ENCODE measurements at regions not wholly inside any gene's neighbourhood (a gene's known extent, or its start where the extent isn't known, plus 50 kb on each side); places are given as distances from the start of the nearest gene placed in this dataset.

- Histone ChIP-seq H3K9me3 (ENCODE audit: low read length) (no peaks in the 10 kb centered on the region), H3K79me2 (replicated peaks; ENCODE audit: insufficient read depth, low read length) (no peaks in the 10 kb centered on the region), H3K9ac (ENCODE audit: low read length) (no peak overlapping the region), H3K36me3 (ENCODE audit: insufficient read depth, low read length) (no peaks in the 10 kb centered on the region), H3F3A (ENCODE audit: insufficient read depth, low read length, poor library complexity, severe bottlenecking) (no peaks in the 10 kb centered on the region), H3K4me3 (ENCODE audit: low read length) (no peak overlapping the region), H2AFZ (ENCODE audit: low read depth, low read length) (no peak overlapping the region), H3K9me2 (ENCODE audit: insufficient read depth, low read length) (no peaks in the 10 kb centered on the region), H3K27me3 (ENCODE audit: insufficient read depth, low read depth, low read length) (no peaks in the 10 kb centered on the region), H4K20me1 (ENCODE audit: insufficient read depth) (no peaks in the 10 kb centered on the region), H3K27ac (ENCODE audit: low read length) (no peak overlapping the region), H3K4me2 (ENCODE audit: low read length) (no peak overlapping the region)
- TF ChIP-seq MXI1 (conservative IDR thresholded peaks at IDR 0.05; ENCODE audit: poor library complexity, severe bottlenecking), result no peak
- no peak for TF ChIP-seq REST (IDR thresholded peaks at IDR 0.05; ENCODE audit: borderline replicate concordance)
- TF ChIP-seq SMC3 (conservative IDR thresholded peaks at IDR 0.05; ENCODE audit: poor library complexity), result no peak
- no peak for TF ChIP-seq EZH2 (IDR thresholded peaks at IDR 0.05; ENCODE audit: borderline replicate concordance, insufficient read depth, low read length, poor library complexity, severe bottlenecking)
- no peak for TF ChIP-seq RAD21 (conservative IDR thresholded peaks at IDR 0.05)
- TF ChIP-seq CTCF (IDR thresholded peaks at IDR 0.05; ENCODE audit: poor library complexity, severe bottlenecking), result no peak
- TF ChIP-seq TAF1 (IDR thresholded peaks at IDR 0.05; ENCODE audit: low read depth), result no peak
- no peak for TF ChIP-seq POLR2AphosphoS5 (IDR thresholded peaks at IDR 0.05)
- TF ChIP-seq EP300 (conservative IDR thresholded peaks at IDR 0.05; ENCODE audit: poor library complexity, severe bottlenecking), result no peak
Observed at GRCh38 chr7:117974891-117975290, 101.7 kb upstream of the CTTNBP2 start.

- no peak overlapping the region for H3K4me2 ChIP-seq (ENCODE audit: low read length)
- H3K79me2 ChIP-seq (replicated peaks; ENCODE audit: insufficient read depth, low read length), result no peaks in the 10 kb centered on the region
- H3K27me3 ChIP-seq (ENCODE audit: insufficient read depth, low read depth, low read length), result no peaks in the 10 kb centered on the region
- no peaks in the 10 kb centered on the region for H3F3A ChIP-seq (ENCODE audit: insufficient read depth, low read length, poor library complexity, severe bottlenecking)
- H3K9me3 ChIP-seq (ENCODE audit: low read length), result no peaks in the 10 kb centered on the region
- H2AFZ ChIP-seq (ENCODE audit: low read depth, low read length), result no peak overlapping the region
- no peak overlapping the region for H3K4me3 ChIP-seq (ENCODE audit: low read length)
- no peaks in the 10 kb centered on the region for H3K36me3 ChIP-seq (ENCODE audit: insufficient read depth, low read length)
- TF ChIP-seq RAD21 (conservative IDR thresholded peaks at IDR 0.05), result no peak
- TF ChIP-seq EZH2 (IDR thresholded peaks at IDR 0.05; ENCODE audit: borderline replicate concordance, insufficient read depth, low read length, poor library complexity, severe bottlenecking), result no peak
- TF ChIP-seq POLR2AphosphoS5 (IDR thresholded peaks at IDR 0.05), result no peak
- no peak for TF ChIP-seq SMC3 (conservative IDR thresholded peaks at IDR 0.05; ENCODE audit: poor library complexity)
- TF ChIP-seq MXI1 (conservative IDR thresholded peaks at IDR 0.05; ENCODE audit: poor library complexity, severe bottlenecking), result no peak
- TF ChIP-seq CTCF (IDR thresholded peaks at IDR 0.05; ENCODE audit: poor library complexity, severe bottlenecking), result no peak
- no peak for TF ChIP-seq TAF1 (IDR thresholded peaks at IDR 0.05; ENCODE audit: low read depth)
- no peak for TF ChIP-seq REST (IDR thresholded peaks at IDR 0.05; ENCODE audit: borderline replicate concordance)
- no peak for TF ChIP-seq EP300 (conservative IDR thresholded peaks at IDR 0.05; ENCODE audit: poor library complexity, severe bottlenecking)
- no peak overlapping the region for H3K9ac ChIP-seq (ENCODE audit: low read length)
- H3K9me2 ChIP-seq (ENCODE audit: insufficient read depth, low read length), result no peaks in the 10 kb centered on the region
- no peaks in the 10 kb centered on the region for H4K20me1 ChIP-seq (ENCODE audit: insufficient read depth)
- H3K27ac ChIP-seq (ENCODE audit: low read length), result no peak overlapping the region
Observed at GRCh38 chr7:117975476-117975875, 102.2 kb upstream of the CTTNBP2 start.

Measured in neural cell (in vitro differentiated cells).